ENCODE measurements at regions not wholly inside any gene's neighbourhood (a gene's known extent, or its start where the extent isn't known, plus 50 kb on each side); places are given as distances from the start of the nearest gene placed in this dataset.

DNA sequence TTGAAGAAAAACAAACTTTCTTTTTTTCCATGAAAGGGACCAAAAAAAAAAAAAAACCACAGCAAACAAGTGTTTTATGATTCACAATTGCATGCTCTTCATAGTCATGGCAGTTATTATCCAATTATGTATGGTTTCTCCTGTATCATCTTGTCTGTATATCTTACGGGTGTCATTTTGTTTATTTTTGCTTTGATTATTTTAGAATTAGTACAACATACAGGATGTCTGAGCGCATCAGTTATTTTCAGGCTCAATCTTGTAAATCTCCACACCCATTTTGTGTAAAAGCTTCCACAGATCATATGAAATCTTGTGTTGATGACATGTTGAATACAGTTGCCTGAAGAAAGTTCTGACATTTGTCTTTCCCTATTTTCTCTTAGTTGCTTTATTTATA, 280.3 kb downstream of the KLF5 start:
- H3K4me3 ChIP-seq = no peak overlapping the region
- no peak overlapping the region for H3K27ac ChIP-seq
- H3K9me3 ChIP-seq = no peaks in the 10 kb centered on the region
- WGBS, 2 donors = 84 to 86% methylated on average over 2 of the region's 2 CpGs
- no peak for ATAC-seq
- TF ChIP-seq, protein P1, sequence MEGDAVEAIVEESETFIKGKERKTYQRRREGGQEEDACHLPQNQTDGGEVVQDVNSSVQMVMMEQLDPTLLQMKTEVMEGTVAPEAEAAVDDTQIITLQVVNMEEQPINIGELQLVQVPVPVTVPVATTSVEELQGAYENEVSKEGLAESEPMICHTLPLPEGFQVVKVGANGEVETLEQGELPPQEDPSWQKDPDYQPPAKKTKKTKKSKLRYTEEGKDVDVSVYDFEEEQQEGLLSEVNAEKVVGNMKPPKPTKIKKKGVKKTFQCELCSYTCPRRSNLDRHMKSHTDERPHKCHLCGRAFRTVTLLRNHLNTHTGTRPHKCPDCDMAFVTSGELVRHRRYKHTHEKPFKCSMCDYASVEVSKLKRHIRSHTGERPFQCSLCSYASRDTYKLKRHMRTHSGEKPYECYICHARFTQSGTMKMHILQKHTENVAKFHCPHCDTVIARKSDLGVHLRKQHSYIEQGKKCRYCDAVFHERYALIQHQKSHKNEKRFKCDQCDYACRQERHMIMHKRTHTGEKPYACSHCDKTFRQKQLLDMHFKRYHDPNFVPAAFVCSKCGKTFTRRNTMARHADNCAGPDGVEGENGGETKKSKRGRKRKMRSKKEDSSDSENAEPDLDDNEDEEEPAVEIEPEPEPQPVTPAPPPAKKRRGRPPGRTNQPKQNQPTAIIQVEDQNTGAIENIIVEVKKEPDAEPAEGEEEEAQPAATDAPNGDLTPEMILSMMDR (IDR thresholded peaks at IDR 0.05) = no peak
- no peak for TF ChIP-seq POLR2A (IDR thresholded peaks at IDR 0.05)
- no peaks in the 10 kb centered on the region for H3K4me1 ChIP-seq
- no peaks in the 10 kb centered on the region for H3K27me3 ChIP-seq
- no peaks in the 10 kb centered on the region for H3K36me3 ChIP-seq (replicated peaks in 1 of 2; ENCODE audit: insufficient read depth in 1 of 2, low read depth in 2 of 2)
- intact Hi-C loops (cut with DNase I) = no loop called here
- DNase-seq = no peak

DNA sequence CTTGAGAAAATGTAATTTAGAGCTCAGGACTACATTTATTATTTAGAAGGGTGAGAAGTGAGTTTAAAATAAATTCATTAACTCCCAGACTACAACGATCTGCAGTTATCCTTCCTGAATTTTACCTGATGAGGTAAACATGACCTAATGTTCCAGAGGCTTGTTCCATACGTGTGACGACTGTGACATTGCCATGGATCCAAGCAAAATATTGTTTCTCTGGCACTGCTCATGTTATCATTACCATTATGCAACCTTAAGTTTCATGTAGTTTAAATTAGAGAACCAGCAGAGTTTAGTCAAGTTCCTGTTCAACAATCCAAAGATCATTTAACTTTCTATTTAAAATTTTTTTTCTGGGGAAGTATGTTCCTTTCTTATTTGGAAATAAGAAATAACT, 279.6 kb downstream of the KLF5 start:
- 32 to 41% methylated on average over 3 of the region's 3 CpGs for WGBS, 2 donors
- no peaks in the 10 kb centered on the region for H3K27me3 ChIP-seq
- no peaks in the 10 kb centered on the region for H3K4me1 ChIP-seq
- DNase-seq (peak; percentile 13 to 35 (median 20)), ATAC-seq (peak; percentile 93)
- intact Hi-C loops (cut with DNase I) = no loop called here
- no peak overlapping the region for H3K4me3 ChIP-seq
- H3K36me3 ChIP-seq (replicated peaks in 1 of 2; ENCODE audit: insufficient read depth in 1 of 2, low read depth in 2 of 2) = no peaks in the 10 kb centered on the region
- no peaks in the 10 kb centered on the region for H3K9me3 ChIP-seq
- no peak overlapping the region for H3K27ac ChIP-seq
- TF ChIP-seq, protein P1 (IDR thresholded peaks at IDR 0.05) = no peak
- no peak for TF ChIP-seq POLR2A (IDR thresholded peaks at IDR 0.05)

DNA sequence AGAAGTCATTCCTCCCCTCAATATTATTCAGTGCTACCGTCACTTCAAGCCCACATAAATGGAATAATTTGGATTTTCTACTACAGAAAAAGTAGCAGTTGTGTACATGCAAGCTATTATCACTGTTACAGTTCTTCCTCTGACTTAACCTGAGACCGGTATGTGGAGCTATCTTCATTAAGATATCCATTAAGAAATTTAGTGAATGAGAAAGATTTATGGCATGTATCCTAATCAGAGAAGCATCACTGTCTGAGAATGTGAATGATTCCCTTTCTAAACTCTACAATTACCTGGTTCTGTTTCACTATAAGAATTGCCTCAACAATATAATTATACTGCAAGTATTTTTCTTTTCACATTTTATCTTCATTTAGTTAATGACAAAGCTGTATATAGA, 278.7 kb downstream of the KLF5 start:
- no peak for DNase-seq

DNA sequence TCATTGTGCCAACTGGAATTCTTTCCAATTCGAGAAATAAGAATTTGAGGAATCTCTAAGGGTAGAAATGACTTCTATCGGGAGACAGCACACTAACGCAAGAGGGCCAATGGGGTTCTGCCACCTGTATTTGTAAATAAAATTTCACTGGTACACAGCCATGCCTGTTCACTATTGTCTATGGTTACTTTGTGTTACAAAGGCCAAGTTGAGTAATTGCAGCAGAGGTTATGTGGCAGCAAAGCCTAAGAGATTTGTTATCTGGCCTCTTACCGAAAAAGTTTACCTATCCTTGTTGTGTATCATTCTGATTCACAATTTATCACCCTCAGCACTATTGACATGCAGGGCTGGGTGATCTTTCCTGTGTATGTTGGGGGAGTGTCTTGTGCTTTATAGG, 278.0 kb downstream of the KLF5 start:
- DNase-seq (no peak), ATAC-seq (no peak)
- Histone ChIP-seq H3K27ac (no peak overlapping the region), H3K4me3 (no peak overlapping the region), H3K36me3 (replicated peaks in 1 of 2; ENCODE audit: insufficient read depth in 1 of 2, low read depth in 2 of 2) (no peaks in the 10 kb centered on the region), H3K4me1 (no peaks in the 10 kb centered on the region), H3K9me3 (no peaks in the 10 kb centered on the region), H3K27me3 (no peaks in the 10 kb centered on the region)
- TF ChIP-seq, protein P1 (IDR thresholded peaks at IDR 0.05) = no peak
- TF ChIP-seq POLR2A (IDR thresholded peaks at IDR 0.05) = no peak
- intact Hi-C loops (cut with DNase I) = no loop called here
- WGBS, 2 donors = 59 to 63% methylated on average over 4 of the region's 4 CpGs

More for the DNA sequence above, 278.7 kb downstream of the KLF5 start:
- 83 to 87% methylated on average over 2 of the region's 2 CpGs for WGBS, 2 donors
- TF ChIP-seq, protein P1 (IDR thresholded peaks at IDR 0.05) = no peak
- TF ChIP-seq POLR2A (IDR thresholded peaks at IDR 0.05) = no peak
- intact Hi-C loops (cut with DNase I) = no loop called here
- Histone ChIP-seq H3K27me3 (no peaks in the 10 kb centered on the region), H3K4me3 (no peak overlapping the region), H3K4me1 (no peaks in the 10 kb centered on the region), H3K27ac (no peak overlapping the region), H3K36me3 (replicated peaks in 1 of 2; ENCODE audit: insufficient read depth in 1 of 2, low read depth in 2 of 2) (no peaks in the 10 kb centered on the region), H3K9me3 (no peaks in the 10 kb centered on the region)
- ATAC-seq = no peak

DNA sequence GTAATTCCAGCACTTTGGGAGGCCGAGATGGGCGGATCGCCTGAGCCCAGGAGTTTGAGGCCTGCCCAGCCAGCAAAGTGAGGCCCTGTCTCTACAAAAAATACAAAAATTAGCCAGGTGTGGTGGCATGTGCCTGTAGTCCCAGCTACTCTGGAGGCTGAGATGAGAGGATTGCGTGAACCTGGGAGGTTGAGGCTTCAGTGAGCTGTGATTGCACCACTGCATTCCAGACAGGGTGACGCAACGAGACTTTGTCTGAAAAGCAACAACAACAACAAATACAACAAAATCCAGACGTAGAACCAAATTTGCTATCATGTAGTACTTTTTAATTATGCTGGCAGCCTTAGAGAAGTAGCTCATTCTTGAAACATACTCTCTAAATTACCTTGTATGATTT, 277.1 kb downstream of the KLF5 start:
- TF ChIP-seq, protein P1 (IDR thresholded peaks at IDR 0.05) = no peak
- TF ChIP-seq POLR2A (IDR thresholded peaks at IDR 0.05) = no peak
- Histone ChIP-seq H3K4me3 (no peak overlapping the region), H3K4me1 (no peaks in the 10 kb centered on the region), H3K36me3 (replicated peaks in 1 of 2; ENCODE audit: insufficient read depth in 1 of 2, low read depth in 2 of 2) (no peaks in the 10 kb centered on the region), H3K9me3 (no peaks in the 10 kb centered on the region), H3K27ac (no peak overlapping the region), H3K27me3 (no peaks in the 10 kb centered on the region)
- ATAC-seq = no peak
- DNase-seq = no peak
- 87 to 89% methylated on average over 7 of the region's 7 CpGs for WGBS, 2 donors
- intact Hi-C loops (cut with DNase I) = no loop called here

Data from body of pancreas (tissue), 4 donors.